D721Med (cell line): ENCODE measurements at regions not wholly inside any gene's neighbourhood (a gene's known extent, or its start where the extent isn't known, plus 50 kb on each side); places are given as distances from the start of the nearest gene placed in this dataset.
"Not testable (repeated sequence)": the region's sequence is repeated elsewhere in the genome, so short reads cannot be mapped to it uniquely, and the experiment has no call there.

ENCODE experiments used
- DNase-seq: peaks from one replicate; pipeline ENCODE4 v3.0.0; 2011; ENCODE audit warnings: low spot score; ENCODE audit not compliant: insufficient read length
- FAIRE-seq: peaks from 2 replicates; lab custom pipeline; 2011; peaks lifted over from hg19 to GRCh38; lab: Jason Lieb, UNC
- TF ChIP-seq, protein P1 (sequence below): IDR thresholded peaks from 2 replicates; pipeline ENCODE4 v1.5.1; 2012; ENCODE audit warnings: mild to moderate bottlenecking, control low read depth; ENCODE audit not compliant: insufficient read depth; ENCODE audit errors: missing control alignments

DNA sequence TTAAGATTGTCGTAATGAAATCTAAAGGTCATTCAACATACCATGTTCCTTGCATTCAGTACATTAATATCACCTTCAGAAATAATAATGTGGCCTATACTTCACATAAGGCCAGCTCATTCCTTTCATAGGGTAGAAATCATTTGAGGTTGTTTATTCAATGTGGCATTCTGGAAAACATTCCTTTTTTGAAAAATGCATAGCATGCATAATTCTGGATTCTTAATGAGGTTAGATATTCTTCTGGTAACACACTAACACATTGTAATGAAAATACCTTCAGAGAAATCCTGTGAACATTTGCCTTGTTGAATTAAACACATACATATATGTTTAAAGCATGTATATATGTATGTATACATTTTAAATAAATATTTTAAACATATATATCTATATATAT, 204.6 kb upstream of the KCNH7 start:
- no peak for DNase-seq
- TF ChIP-seq, protein P1, sequence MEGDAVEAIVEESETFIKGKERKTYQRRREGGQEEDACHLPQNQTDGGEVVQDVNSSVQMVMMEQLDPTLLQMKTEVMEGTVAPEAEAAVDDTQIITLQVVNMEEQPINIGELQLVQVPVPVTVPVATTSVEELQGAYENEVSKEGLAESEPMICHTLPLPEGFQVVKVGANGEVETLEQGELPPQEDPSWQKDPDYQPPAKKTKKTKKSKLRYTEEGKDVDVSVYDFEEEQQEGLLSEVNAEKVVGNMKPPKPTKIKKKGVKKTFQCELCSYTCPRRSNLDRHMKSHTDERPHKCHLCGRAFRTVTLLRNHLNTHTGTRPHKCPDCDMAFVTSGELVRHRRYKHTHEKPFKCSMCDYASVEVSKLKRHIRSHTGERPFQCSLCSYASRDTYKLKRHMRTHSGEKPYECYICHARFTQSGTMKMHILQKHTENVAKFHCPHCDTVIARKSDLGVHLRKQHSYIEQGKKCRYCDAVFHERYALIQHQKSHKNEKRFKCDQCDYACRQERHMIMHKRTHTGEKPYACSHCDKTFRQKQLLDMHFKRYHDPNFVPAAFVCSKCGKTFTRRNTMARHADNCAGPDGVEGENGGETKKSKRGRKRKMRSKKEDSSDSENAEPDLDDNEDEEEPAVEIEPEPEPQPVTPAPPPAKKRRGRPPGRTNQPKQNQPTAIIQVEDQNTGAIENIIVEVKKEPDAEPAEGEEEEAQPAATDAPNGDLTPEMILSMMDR, result no peak
- no peak for FAIRE-seq

DNA sequence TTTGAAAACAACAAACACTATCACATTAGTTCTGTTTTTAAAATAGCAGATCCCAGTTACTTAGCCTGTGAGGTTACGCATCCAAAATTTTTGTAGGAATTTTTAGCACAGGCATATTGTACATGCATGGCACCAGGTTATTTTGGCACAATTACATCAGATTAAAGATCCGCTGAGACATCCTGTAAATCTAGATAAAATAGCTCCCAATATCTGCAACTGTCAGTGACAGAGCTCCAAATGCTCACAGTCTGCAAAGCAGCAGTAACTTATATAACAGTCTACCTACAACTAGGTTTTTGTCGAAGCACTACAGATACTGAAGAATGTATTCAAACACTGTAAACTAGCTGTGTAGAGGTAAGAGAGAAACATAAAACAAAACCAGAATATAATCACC, 200.7 kb upstream of the KCNH7 start:
- TF ChIP-seq, protein P1, result no peak
- FAIRE-seq, result no peak
- no peak for DNase-seq

DNA sequence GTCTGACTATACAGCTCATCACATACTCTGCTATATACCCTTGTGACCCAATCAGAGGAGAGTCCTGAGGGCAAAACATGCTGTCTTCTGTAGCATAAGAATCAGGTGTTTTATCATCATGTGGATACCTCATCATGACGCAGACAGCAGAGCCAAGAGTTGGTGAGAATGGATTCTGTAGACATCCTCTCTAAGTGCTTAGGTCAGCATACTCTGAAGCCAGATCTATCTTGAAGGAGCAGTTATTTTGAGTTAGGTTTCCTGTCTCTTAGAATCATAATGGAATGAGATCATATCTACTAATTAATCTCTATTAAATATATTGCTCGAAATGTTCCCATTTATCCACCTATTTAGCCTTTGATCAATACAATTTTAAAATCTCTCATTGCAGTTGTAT, 190.2 kb upstream of the KCNH7 start:
- DNase-seq, result no peak
- FAIRE-seq, result no peak
- TF ChIP-seq, protein P1, result no peak

DNA sequence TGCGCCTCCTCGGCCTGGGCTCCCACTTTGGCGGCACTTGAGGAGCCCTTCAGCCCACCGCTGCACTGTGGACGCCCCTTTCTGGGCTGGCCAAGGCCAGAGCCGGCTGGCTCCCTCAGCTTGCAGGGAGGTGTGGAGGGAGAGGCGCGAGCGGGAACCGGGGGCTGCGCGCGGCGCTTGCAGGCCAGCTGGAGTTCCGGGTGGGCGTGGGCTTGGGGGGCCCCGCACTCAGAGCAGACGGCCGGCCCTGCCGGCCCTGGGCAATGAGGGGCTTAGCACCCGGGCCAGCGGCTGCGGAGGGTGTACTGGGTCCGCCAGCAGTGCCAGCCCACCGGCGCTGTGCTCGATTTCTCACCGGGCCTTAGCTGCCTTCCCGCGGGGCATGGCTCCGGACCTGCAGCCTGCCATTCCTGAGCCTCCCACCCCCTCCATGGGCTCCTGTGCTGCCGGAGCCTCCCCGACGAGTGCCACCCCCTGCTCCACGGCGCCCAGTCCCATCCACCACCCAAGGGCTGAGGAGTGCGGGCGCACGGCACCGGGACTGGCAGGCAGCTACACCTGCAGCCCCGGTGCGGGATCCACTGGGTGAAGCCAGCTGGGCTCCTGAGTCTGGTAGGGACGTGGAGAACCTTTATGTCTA, 187.7 kb upstream of the KCNH7 start:
- not testable (repeated sequence) for FAIRE-seq, DNase-seq

DNA sequence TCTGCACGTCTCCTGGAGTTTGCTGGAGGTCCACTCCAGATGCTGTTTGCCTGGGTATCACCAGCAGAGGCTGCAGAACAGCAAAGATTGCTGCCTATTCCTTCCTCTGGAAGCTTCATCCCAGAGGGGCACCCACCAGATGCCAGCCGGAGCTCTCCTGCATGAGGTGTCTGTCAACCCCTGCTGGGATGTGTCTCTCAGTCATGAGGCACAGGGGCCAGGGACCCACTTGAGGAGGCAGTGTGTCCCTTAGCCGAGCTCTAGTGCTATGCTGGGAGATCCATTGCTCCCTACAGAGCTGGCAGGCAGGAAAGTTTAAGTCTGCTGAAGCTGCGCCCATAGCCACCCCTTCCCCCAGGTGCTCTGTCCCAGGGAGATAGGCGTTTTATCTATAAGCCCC, 178.3 kb upstream of the KCNH7 start:
- FAIRE-seq, DNase-seq: not testable (repeated sequence)

DNA sequence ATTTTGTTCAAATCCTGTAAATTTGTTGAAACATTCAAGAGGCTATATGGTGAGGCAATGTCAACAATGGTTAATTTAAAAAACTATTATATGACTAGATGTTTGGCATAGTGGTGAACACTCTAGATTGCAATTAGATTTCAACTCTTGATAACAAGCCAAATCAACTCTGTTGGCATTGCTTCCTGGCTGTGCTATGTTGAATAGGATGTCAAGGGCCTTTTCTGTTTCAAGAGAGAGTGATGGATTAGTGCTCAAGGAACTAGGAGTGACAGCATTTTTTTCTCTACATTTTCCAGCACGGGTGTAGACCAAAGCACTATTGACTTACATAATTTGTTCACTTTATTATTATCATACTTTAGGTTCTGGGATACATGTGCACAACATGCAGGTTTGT, 172.4 kb upstream of the KCNH7 start:
- no peak for FAIRE-seq
- TF ChIP-seq, protein P1, result no peak
- DNase-seq, result no peak

DNA sequence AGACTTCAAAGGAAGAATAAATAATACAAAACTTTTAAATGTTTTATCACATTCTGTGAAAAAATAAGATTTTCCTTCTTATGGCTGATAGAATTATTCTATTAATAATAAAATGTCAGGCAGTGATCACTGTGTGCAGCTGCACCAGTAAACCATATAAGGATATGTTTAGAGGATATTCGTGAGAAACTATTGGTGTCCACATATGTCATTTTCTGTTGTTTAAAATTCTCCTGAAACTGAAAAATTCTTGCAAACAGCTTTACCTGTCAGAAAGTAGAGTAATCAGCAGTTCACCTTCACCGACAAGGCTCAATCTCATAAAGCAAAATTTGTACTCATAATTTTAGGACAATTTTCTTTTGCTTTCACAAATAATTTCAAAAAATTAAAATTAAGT, 170.1 kb upstream of the KCNH7 start:
- TF ChIP-seq, protein P1, result no peak
- FAIRE-seq (no peak), DNase-seq (no peak)

DNA sequence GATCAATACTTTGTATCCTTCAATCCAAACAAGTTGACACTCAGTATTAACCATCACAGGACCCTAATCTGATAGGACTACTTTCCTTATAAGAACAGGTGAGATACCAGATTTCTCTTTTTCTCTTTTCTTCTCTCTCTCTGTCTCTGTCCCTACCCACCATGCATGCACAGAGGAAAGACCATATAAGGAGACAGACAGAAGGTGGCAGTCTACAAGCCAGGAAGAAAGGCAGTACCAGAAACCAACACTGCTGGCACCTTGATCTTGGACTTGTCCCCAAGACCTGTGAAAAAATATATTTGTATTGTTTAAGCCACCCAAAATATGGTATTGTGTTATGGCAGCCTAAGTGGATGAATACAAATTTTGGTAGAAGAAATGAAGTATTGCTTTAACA, 156.2 kb upstream of the KCNH7 start:
- FAIRE-seq, result no peak
- no peak for DNase-seq
- TF ChIP-seq, protein P1, result no peak
